ENCODE measurements at regions not wholly inside any gene's neighbourhood (a gene's known extent, or its start where the extent isn't known, plus 50 kb on each side); places are given as distances from the start of the nearest gene placed in this dataset.

GRCh38 chr18:29071869-29072268 lies 894.9 kb upstream of the CDH2 start:
- POLR2A ChIA-PET = no interaction called here
- TF ChIP-seq CTCF (IDR thresholded peaks at IDR 0.05; ENCODE audit: insufficient read depth in 1 of 2, low read depth in 1 of 2, low read length in 1 of 2, severe bottlenecking in 1 of 2, unreplicated experiment in 1 of 2) = no peak
- H3K4me3 ChIP-seq (ENCODE audit: low read depth, low read length) = no peak overlapping the region
- Mint-ChIP-seq H3K36me3 (ENCODE audit: insufficient read depth, unreplicated experiment) (no peaks in the 10 kb centered on the region), H3K9me3 (ENCODE audit: unreplicated experiment) (no peaks in the 10 kb centered on the region), H3K27me3 (ENCODE audit: insufficient read depth, unreplicated experiment) (no peaks in the 10 kb centered on the region), H3K4me3 (ENCODE audit: unreplicated experiment) (no peak overlapping the region), H3K4me1 (ENCODE audit: low read depth, unreplicated experiment) (no peaks in the 10 kb centered on the region), H3K27ac (ENCODE audit: unreplicated experiment) (no peak overlapping the region)
- H3K36me3 ChIP-seq (ENCODE audit: control insufficient read depth, insufficient read depth, low read length) = no peaks in the 10 kb centered on the region
- no TSS peak for BruUV-seq (replicated peaks)
- no peaks in the 10 kb centered on the region for H3K4me1 ChIP-seq
- no peak for DNase-seq
- intact Hi-C loops (cut with micrococcal nuclease; ENCODE audit: unreplicated experiment) = no loop called here
- no peaks in the 10 kb centered on the region for H3K27me3 ChIP-seq (replicated peaks; ENCODE audit: control insufficient read depth, insufficient read depth, low read length)
- CTCF ChIA-PET = no interaction called here
- no peaks in the 10 kb centered on the region for H3K9me3 ChIP-seq

- DNase-seq = no peak
- BruUV-seq (replicated peaks) = no TSS peak
- CTCF ChIA-PET = no interaction called here
- Mint-ChIP-seq H3K4me1 (ENCODE audit: low read depth, unreplicated experiment) (no peaks in the 10 kb centered on the region), H3K4me3 (ENCODE audit: unreplicated experiment) (no peak overlapping the region), H3K27ac (ENCODE audit: unreplicated experiment) (no peak overlapping the region), H3K36me3 (ENCODE audit: insufficient read depth, unreplicated experiment) (no peaks in the 10 kb centered on the region), H3K9me3 (ENCODE audit: unreplicated experiment) (no peaks in the 10 kb centered on the region), H3K27me3 (ENCODE audit: insufficient read depth, unreplicated experiment) (peaks cover 3% of the 10 kb centered on the region)
- H3K4me3 ChIP-seq (ENCODE audit: low read depth, low read length) = no peak overlapping the region
- no peaks in the 10 kb centered on the region for H3K27me3 ChIP-seq (replicated peaks; ENCODE audit: control insufficient read depth, insufficient read depth, low read length)
- no peaks in the 10 kb centered on the region for H3K36me3 ChIP-seq (ENCODE audit: control insufficient read depth, insufficient read depth, low read length)
- no peak for TF ChIP-seq CTCF (IDR thresholded peaks at IDR 0.05; ENCODE audit: insufficient read depth in 1 of 2, low read depth in 1 of 2, low read length in 1 of 2, severe bottlenecking in 1 of 2, unreplicated experiment in 1 of 2)
- no peaks in the 10 kb centered on the region for H3K4me1 ChIP-seq
- intact Hi-C loops (cut with micrococcal nuclease; ENCODE audit: unreplicated experiment) = no loop called here
- H3K9me3 ChIP-seq = no peaks in the 10 kb centered on the region
- POLR2A ChIA-PET = no interaction called here
Measured at GRCh38 chr18:29063346-29063745, 886.4 kb upstream of the CDH2 start.

GRCh38 chr18:29062921-29063320 lies 886.0 kb upstream of the CDH2 start:
- H3K4me3 ChIP-seq (ENCODE audit: low read depth, low read length) = no peak overlapping the region
- Mint-ChIP-seq H3K27me3 (ENCODE audit: insufficient read depth, unreplicated experiment) (peaks cover 3% of the 10 kb centered on the region), H3K4me3 (ENCODE audit: unreplicated experiment) (no peak overlapping the region), H3K9me3 (ENCODE audit: unreplicated experiment) (no peaks in the 10 kb centered on the region), H3K27ac (ENCODE audit: unreplicated experiment) (no peak overlapping the region), H3K4me1 (ENCODE audit: low read depth, unreplicated experiment) (no peaks in the 10 kb centered on the region), H3K36me3 (ENCODE audit: insufficient read depth, unreplicated experiment) (no peaks in the 10 kb centered on the region)
- H3K9me3 ChIP-seq = no peaks in the 10 kb centered on the region
- no peaks in the 10 kb centered on the region for H3K27me3 ChIP-seq (replicated peaks; ENCODE audit: control insufficient read depth, insufficient read depth, low read length)
- intact Hi-C loops (cut with micrococcal nuclease; ENCODE audit: unreplicated experiment) = no loop called here
- POLR2A ChIA-PET = no interaction called here
- no peak for TF ChIP-seq CTCF (IDR thresholded peaks at IDR 0.05; ENCODE audit: insufficient read depth in 1 of 2, low read depth in 1 of 2, low read length in 1 of 2, severe bottlenecking in 1 of 2, unreplicated experiment in 1 of 2)
- H3K36me3 ChIP-seq (ENCODE audit: control insufficient read depth, insufficient read depth, low read length) = no peaks in the 10 kb centered on the region
- H3K4me1 ChIP-seq = no peaks in the 10 kb centered on the region
- DNase-seq = no peak
- CTCF ChIA-PET = no interaction called here
- no TSS peak for BruUV-seq (replicated peaks)
